ENCODE measurements at regions not wholly inside any gene's neighbourhood (a gene's known extent, or its start where the extent isn't known, plus 50 kb on each side); places are given as distances from the start of the nearest gene placed in this dataset.

DNA sequence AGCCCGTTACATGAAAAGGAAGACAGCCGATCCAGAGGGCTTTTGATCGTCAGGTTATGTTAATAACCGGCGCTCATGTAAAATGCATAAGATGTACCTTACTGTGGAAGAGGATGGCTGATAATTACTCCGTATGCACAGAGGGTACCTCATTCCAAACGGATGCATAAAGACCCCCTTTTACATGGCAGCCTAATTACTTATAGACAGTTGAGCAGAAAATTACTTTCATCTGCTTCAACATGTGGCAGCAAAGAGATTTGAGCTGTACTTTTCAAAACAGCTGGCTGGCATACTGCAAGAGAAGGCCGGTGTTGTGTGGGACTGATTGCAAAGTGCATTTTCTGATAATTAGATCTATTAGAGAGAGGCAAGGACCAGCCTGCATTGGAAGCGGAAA lies 103.4 kb downstream of the SHOX start:
- TF ChIP-seq, protein P1, sequence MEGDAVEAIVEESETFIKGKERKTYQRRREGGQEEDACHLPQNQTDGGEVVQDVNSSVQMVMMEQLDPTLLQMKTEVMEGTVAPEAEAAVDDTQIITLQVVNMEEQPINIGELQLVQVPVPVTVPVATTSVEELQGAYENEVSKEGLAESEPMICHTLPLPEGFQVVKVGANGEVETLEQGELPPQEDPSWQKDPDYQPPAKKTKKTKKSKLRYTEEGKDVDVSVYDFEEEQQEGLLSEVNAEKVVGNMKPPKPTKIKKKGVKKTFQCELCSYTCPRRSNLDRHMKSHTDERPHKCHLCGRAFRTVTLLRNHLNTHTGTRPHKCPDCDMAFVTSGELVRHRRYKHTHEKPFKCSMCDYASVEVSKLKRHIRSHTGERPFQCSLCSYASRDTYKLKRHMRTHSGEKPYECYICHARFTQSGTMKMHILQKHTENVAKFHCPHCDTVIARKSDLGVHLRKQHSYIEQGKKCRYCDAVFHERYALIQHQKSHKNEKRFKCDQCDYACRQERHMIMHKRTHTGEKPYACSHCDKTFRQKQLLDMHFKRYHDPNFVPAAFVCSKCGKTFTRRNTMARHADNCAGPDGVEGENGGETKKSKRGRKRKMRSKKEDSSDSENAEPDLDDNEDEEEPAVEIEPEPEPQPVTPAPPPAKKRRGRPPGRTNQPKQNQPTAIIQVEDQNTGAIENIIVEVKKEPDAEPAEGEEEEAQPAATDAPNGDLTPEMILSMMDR (IDR thresholded peaks at IDR 0.05; ENCODE audit: low read depth, low read length, poor library complexity, severe bottlenecking): no peak
- TF ChIP-seq EZH2phosphoT487 (IDR thresholded peaks at IDR 0.05; ENCODE audit: borderline replicate concordance, low read length): no peak

Data from DOHH2 (cell line).